ENCODE measurements at regions not wholly inside any gene's neighbourhood (a gene's known extent, or its start where the extent isn't known, plus 50 kb on each side); places are given as distances from the start of the nearest gene placed in this dataset.

- TF ChIP-seq POLR2AphosphoS5 (IDR thresholded peaks at IDR 0.05; ENCODE audit: low read depth, low read length) (no peak), POLR2A (IDR thresholded peaks at IDR 0.05; ENCODE audit: low read depth, low read length) (no peak), TAF1 (IDR thresholded peaks at IDR 0.05; ENCODE audit: low read depth, low read length) (no peak)
Observed at GRCh38 chr1:70546726-70547125, 135.7 kb downstream of the CTH start.

Data from GM12891 (cell line).